HCT116 (cell line): ENCODE measurements at regions not wholly inside any gene's neighbourhood (a gene's known extent, or its start where the extent isn't known, plus 50 kb on each side); places are given as distances from the start of the nearest gene placed in this dataset.

Experiments
- ATF3 ChIP-seq: IDR thresholded peaks from 2 replicates; pipeline ENCODE4 v1.6.1; 2012
- CEBPB ChIP-seq: IDR thresholded peaks from 2 replicates; pipeline ENCODE4 v1.6.1; 2012; ENCODE audit warnings: low read depth
- CTCF ChIP-seq, 3 experiments: fragments of 200-600 bp in 1 of 3; sonication (generic) in 1 of 3; IDR thresholded peaks in 2 of 3; conservative IDR thresholded peaks in 1 of 3; 2 replicates each; pipeline ENCODE4 v1.5.1; 2012 to 2017; ENCODE audit warnings: low read depth in 2 of 3, low read length in 2 of 3, antibody characterized with exemption in 1 of 3, borderline replicate concordance in 1 of 3, control low read depth in 1 of 3, mild to moderate bottlenecking in 1 of 3, mixed read lengths in 1 of 3, mixed run types in 1 of 3, moderate library complexity in 1 of 3; ENCODE audit not compliant: insufficient read depth in 1 of 3
- EZH2phosphoT487 ChIP-seq: fragments of 200-600 bp; IDR thresholded peaks from 2 replicates; pipeline ENCODE4 v1.6.1; 2018; ENCODE audit warnings: antibody characterized with exemption, borderline replicate concordance
- JUND ChIP-seq: IDR thresholded peaks from 2 replicates; pipeline ENCODE4 v1.6.1; 2012
- POLR2A ChIP-seq: IDR thresholded peaks from 2 replicates; pipeline ENCODE4 v1.7.0; 2011; ENCODE audit warnings: borderline replicate concordance; ENCODE audit not compliant: insufficient read depth, insufficient read length; ENCODE audit errors: extremely low read depth
- POLR2AphosphoS5 ChIP-seq: IDR thresholded peaks from 2 replicates; pipeline ENCODE4 v1.6.1; 2011; ENCODE audit warnings: mild to moderate bottlenecking, low read depth, low read length, moderate library complexity
- RAD21 ChIP-seq: IDR thresholded peaks from 2 replicates; pipeline ENCODE4 v1.6.1; 2012; ENCODE audit warnings: low read depth, mild to moderate bottlenecking
- REST ChIP-seq: IDR thresholded peaks from 2 replicates; pipeline ENCODE4 v1.6.1; 2012; ENCODE audit warnings: low read depth
- SP1 ChIP-seq: IDR thresholded peaks from 2 replicates; pipeline ENCODE4 v1.6.1; 2012; ENCODE audit warnings: low read depth
- ZBTB33 ChIP-seq: IDR thresholded peaks from 2 replicates; pipeline ENCODE4 v1.6.1; 2011; ENCODE audit warnings: mild to moderate bottlenecking, low read length, moderate library complexity; ENCODE audit not compliant: insufficient replicate concordance; ENCODE audit errors: extremely low read depth

- TF ChIP-seq POLR2A (no peak), CEBPB (no peak), SP1 (no peak), CTCF (IDR thresholded peaks at IDR 0.05 in 2 of 3, conservative IDR thresholded peaks at IDR 0.05 in 1 of 3; ENCODE audit: borderline replicate concordance in 1 of 3, insufficient read depth in 1 of 3, low read depth in 2 of 3, low read length in 2 of 3) (no peak), REST (no peak), RAD21 (no peak), EZH2phosphoT487 (no peak), POLR2AphosphoS5 (no peak), ZBTB33 (no peak), ATF3 (no peak), JUND (no peak)
Measured at GRCh38 chr7:136665878-136666509, 202.5 kb upstream of the CHRM2 start.
